Dermis microvascular lymphatic vessel endothelial cell (primary cell): ENCODE measurements at regions not wholly inside any gene's neighbourhood (a gene's known extent, or its start where the extent isn't known, plus 50 kb on each side); places are given as distances from the start of the nearest gene placed in this dataset.

Experiments used
- DNase-seq, 2 donors: peaks; one replicate each; pipeline versions ENCODE4 v3.0.0 to v3.0.0-alpha.2; 2010; ENCODE audit warnings: low read depth in 2 of 2

- no peak for DNase-seq
These were observed 1169.2 kb upstream of the B3GALT2 start for GRCh38 chr1:194355488-194356106.

- DNase-seq, result no peak
These were observed 1166.7 kb upstream of the B3GALT2 start for GRCh38 chr1:194353121-194353520.

- no peak for DNase-seq
These were observed 1160.8 kb upstream of the B3GALT2 start for GRCh38 chr1:194347200-194347599.

- no peak for DNase-seq
These were observed 1156.3 kb upstream of the B3GALT2 start for GRCh38 chr1:194342484-194343262.

- DNase-seq, result no peak
These were observed 1155.2 kb upstream of the B3GALT2 start for GRCh38 chr1:194341587-194341986.

GRCh38 chr1:194339471-194339870 is 1153.1 kb upstream of the B3GALT2 start:
- DNase-seq, result no peak

GRCh38 chr1:194338241-194338948 is 1152.0 kb upstream of the B3GALT2 start:
- DNase-seq, result no peak

GRCh38 chr1:194333240-194333639 is 1146.8 kb upstream of the B3GALT2 start:
- no peak for DNase-seq

GRCh38 chr1:194331758-194332157 is 1145.3 kb upstream of the B3GALT2 start:
- DNase-seq, result no peak

- DNase-seq, result no peak
These were observed 1136.3 kb upstream of the B3GALT2 start for GRCh38 chr1:194322751-194323150.

- DNase-seq, result no peak
These were observed 1132.4 kb upstream of the B3GALT2 start for GRCh38 chr1:194318790-194319280.

- DNase-seq, result no peak
These were observed 1123.3 kb upstream of the B3GALT2 start for GRCh38 chr1:194309697-194310096.

- no peak for DNase-seq
These were observed 1122.9 kb upstream of the B3GALT2 start for GRCh38 chr1:194309269-194309668.

- peak in 1 of 2 donors; percentile 26 for DNase-seq
These were observed 1114.4 kb upstream of the B3GALT2 start for GRCh38 chr1:194300776-194301175.

GRCh38 chr1:194300340-194300739 is 1113.9 kb upstream of the B3GALT2 start:
- peak in 1 of 2 donors; percentile 10 for DNase-seq

GRCh38 chr1:194298007-194298598 is 1111.7 kb upstream of the B3GALT2 start:
- DNase-seq, result no peak

GRCh38 chr1:194297094-194297493 is 1110.7 kb upstream of the B3GALT2 start:
- no peak for DNase-seq

- DNase-seq, result no peak
These were observed 1109.8 kb upstream of the B3GALT2 start for GRCh38 chr1:194296201-194296600.

- peak; percentile 4 to 42 for DNase-seq
These were observed 1109.3 kb upstream of the B3GALT2 start for GRCh38 chr1:194295685-194296084.

- DNase-seq, result no peak
These were observed 1107.5 kb upstream of the B3GALT2 start for GRCh38 chr1:194293851-194294405.

GRCh38 chr1:194292966-194293365 is 1106.6 kb upstream of the B3GALT2 start:
- no peak for DNase-seq
